Stimulated activated naive B cell treated with anti-CD40 and anti-IgM and Interleukin-4, amounts not matched to agents 10 μg/mL and 1 μg/mL and 100 μg/mL, for 72 hours (primary cell): ENCODE measurements at regions not wholly inside any gene's neighbourhood (a gene's known extent, or its start where the extent isn't known, plus 50 kb on each side); places are given as distances from the start of the nearest gene placed in this dataset.
A peak's percentile ranks its signal among the peaks of the same experiment; 100 is the strongest.
"Not testable (repeated sequence)": the region's sequence is repeated elsewhere in the genome, so short reads cannot be mapped to it uniquely, and the experiment has no call there.

Experiments used
- ATAC-seq, 2 donors: fragments of 150-1000 bp; cut with Tn5 transposase; replicated peaks; 2 replicates each; pipeline ENCODE4 v1.10.0; 2021; ENCODE audit warnings: moderate library complexity in 1 of 2
- DNase-seq: peaks from one replicate; pipeline ENCODE4 v3.0.0; 2021
- H3K27ac Mint-ChIP-seq: one replicate; pipeline ENCODE4 v1.8.0; 2022; ENCODE audit warnings: mild to moderate bottlenecking, mixed read lengths
- H3K27me3 Mint-ChIP-seq, 2 donors: one replicate each; pipeline ENCODE4 v1.8.0; 2022; ENCODE audit warnings: mixed read lengths in 2 of 2
- H3K36me3 Mint-ChIP-seq, 2 donors: one replicate each; pipeline ENCODE4 v1.8.0; 2022; ENCODE audit warnings: mixed read lengths in 2 of 2, mild to moderate bottlenecking in 1 of 2
- H3K4me1 Mint-ChIP-seq, 2 donors: one replicate each; pipeline ENCODE4 v1.8.0; 2022; ENCODE audit warnings: mixed read lengths in 2 of 2, mild to moderate bottlenecking in 1 of 2
- H3K4me3 Mint-ChIP-seq, 2 donors: one replicate each; pipeline ENCODE4 v1.8.0; 2022; ENCODE audit warnings: mild to moderate bottlenecking in 2 of 2, mixed read lengths in 2 of 2, moderate library complexity in 1 of 2
- H3K9me3 Mint-ChIP-seq, 2 donors: one replicate each; pipeline ENCODE4 v1.8.0; 2022; ENCODE audit warnings: mixed read lengths in 2 of 2, mild to moderate bottlenecking in 1 of 2

DNA sequence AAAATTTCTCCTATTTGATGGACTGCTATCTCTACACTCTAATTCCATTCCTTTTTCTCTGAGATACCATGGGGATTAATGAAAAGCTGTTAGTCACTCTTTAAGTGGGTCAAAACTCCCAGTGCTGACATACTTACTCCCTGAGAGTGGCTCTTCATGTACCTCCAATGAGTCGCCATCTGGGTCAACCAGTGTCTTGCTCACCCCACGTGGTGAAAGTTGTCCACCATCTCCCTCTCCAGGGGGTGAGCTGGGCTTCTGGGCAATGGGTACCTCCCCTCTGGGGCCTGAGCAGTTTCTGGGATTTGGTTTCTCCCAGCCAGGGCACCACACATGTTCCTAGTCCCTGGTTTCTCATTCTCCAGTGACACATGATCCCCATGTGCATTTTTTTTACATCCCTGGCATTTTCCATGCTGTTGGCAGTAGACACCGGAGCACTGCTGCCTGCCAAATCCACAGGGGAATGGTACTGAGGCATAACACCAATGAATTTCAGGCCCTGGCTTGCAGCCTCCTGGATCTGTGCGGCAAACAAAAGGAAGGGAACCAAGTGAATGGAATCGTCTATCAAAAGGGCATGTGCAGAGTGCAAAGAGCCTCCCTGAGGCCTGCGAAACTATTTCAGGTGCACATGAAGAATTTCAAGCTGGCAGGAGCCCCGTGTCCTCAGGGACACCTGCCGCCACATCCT, 817.9 kb upstream of the AMELY start:
- no peak for DNase-seq
- H3K27me3 Mint-ChIP-seq = no peaks in the 10 kb centered on the region
- H3K27ac Mint-ChIP-seq = no peak overlapping the region
- peaks cover 0 to 2% of the 10 kb centered on the region in 2 donors for H3K36me3 Mint-ChIP-seq
- ATAC-seq = no peak
- H3K4me1 Mint-ChIP-seq = peaks cover 0 to 76% of the 10 kb centered on the region in 2 donors
- H3K4me3 Mint-ChIP-seq = no peak overlapping the region
- H3K9me3 Mint-ChIP-seq = no peaks in the 10 kb centered on the region

- DNase-seq = no peak
- ATAC-seq = no peak
- Mint-ChIP-seq H3K27me3 (no peaks in the 10 kb centered on the region), H3K27ac (no peak overlapping the region), H3K4me1 (peaks cover 0 to 76% of the 10 kb centered on the region in 2 donors), H3K36me3 (peaks cover 0 to 2% of the 10 kb centered on the region in 2 donors), H3K9me3 (no peaks in the 10 kb centered on the region), H3K4me3 (no peak overlapping the region)
These were observed 817.4 kb upstream of the AMELY start for GRCh38 chrY:7728935-7729317.

DNA sequence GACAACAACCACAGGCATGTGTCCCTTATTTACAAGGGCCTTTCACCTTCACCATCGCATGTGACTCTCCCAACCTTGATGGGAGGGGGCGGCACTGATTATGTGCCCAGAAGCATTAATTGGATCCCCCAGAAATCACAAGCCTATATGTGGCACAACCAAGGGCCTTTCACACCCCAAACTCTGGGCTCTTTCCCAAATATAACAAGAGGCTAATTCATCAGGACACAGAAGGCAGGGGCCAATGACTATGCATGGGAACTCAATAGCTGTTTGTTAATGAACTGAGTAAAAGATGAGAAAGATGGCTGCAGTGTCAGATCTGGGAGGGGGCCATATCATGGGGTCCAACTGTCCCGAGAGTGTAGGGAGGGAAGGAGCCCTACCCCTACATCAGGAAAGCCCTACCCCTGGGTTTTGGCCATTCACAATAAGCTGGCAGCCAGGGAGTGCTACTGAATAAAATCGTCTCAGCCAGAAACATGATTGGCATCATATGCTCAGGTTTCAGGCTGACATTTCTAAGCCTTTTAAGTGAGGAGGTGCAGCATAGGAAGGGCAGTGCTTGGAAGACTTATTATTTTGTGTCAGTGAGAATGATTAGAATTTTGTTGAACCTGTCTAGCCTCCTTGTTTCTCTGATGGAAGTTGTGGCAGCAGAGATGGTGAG, 814.4 kb upstream of the AMELY start:
- H3K4me3 Mint-ChIP-seq = no peak overlapping the region
- H3K27ac Mint-ChIP-seq = no peak overlapping the region
- H3K36me3 Mint-ChIP-seq = peaks cover 0 to 2% of the 10 kb centered on the region in 2 donors
- H3K4me1 Mint-ChIP-seq = peaks cover 0 to 83% of the 10 kb centered on the region in 2 donors
- no peaks in the 10 kb centered on the region for H3K9me3 Mint-ChIP-seq
- DNase-seq (no peak), ATAC-seq (no peak)
- H3K27me3 Mint-ChIP-seq = no peaks in the 10 kb centered on the region

- no peaks in the 10 kb centered on the region for H3K27me3 Mint-ChIP-seq
- DNase-seq (no peak), ATAC-seq (peak in 1 of 2 donors; percentile 74)
- peak overlapping the region in 1 of 2 donors; percentile 50 for H3K4me3 Mint-ChIP-seq
- H3K4me1 Mint-ChIP-seq = peaks cover 0 to 68% of the 10 kb centered on the region in 2 donors
- H3K36me3 Mint-ChIP-seq = peaks cover 0 to 2% of the 10 kb centered on the region in 2 donors
- H3K9me3 Mint-ChIP-seq = no peaks in the 10 kb centered on the region
- no peak overlapping the region for H3K27ac Mint-ChIP-seq
These were observed 812.6 kb upstream of the AMELY start for GRCh38 chrY:7723991-7724632.

GRCh38 chrY:7723127-7723526, 811.6 kb upstream of the AMELY start:
- Mint-ChIP-seq H3K27ac (no peak overlapping the region), H3K4me1 (peaks cover 0 to 63% of the 10 kb centered on the region in 2 donors), H3K4me3 (peak overlapping the region in 1 of 2 donors; percentile 50), H3K36me3 (peaks cover 0 to 2% of the 10 kb centered on the region in 2 donors), H3K9me3 (no peaks in the 10 kb centered on the region), H3K27me3 (no peaks in the 10 kb centered on the region)
- peak in 1 of 2 donors; percentile 69 for ATAC-seq
- DNase-seq = no peak

- ATAC-seq (peak in 1 of 2 donors; percentile 75), DNase-seq (no peak)
- H3K27me3 Mint-ChIP-seq = no peaks in the 10 kb centered on the region
- H3K4me1 Mint-ChIP-seq = peaks cover 0 to 62% of the 10 kb centered on the region in 2 donors
- H3K27ac Mint-ChIP-seq = no peak overlapping the region
- peaks cover 0 to 2% of the 10 kb centered on the region in 2 donors for H3K36me3 Mint-ChIP-seq
- no peak overlapping the region for H3K4me3 Mint-ChIP-seq
- no peaks in the 10 kb centered on the region for H3K9me3 Mint-ChIP-seq
These were observed 811.0 kb upstream of the AMELY start for GRCh38 chrY:7722566-7722965.

- ATAC-seq (no peak), DNase-seq (no peak)
- Mint-ChIP-seq H3K36me3 (peaks cover 0 to 2% of the 10 kb centered on the region in 2 donors), H3K4me3 (no peak overlapping the region), H3K27ac (no peak overlapping the region), H3K9me3 (no peaks in the 10 kb centered on the region), H3K4me1 (peaks cover 0 to 46% of the 10 kb centered on the region in 2 donors), H3K27me3 (no peaks in the 10 kb centered on the region)
These were observed 809.4 kb upstream of the AMELY start for GRCh38 chrY:7720974-7721373.

DNA sequence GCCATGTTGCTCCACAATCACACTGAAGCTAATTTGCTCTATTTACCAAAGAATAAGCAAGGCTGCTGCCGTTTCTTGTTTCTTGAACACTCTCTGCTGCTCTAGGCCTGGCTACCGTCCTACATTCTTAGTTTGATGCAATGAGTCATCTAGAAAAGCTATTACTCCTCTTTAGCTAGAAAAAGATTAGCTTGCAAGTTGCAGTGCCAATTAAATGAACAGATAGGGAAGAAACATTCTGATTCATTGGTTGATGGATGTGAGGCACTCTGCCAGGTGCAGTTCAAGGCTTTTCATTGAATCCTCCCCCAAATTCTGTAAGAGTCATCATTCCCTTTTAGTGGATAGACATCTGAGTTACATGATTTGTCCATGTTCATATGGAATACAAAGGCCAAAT, 807.7 kb upstream of the AMELY start:
- H3K27ac Mint-ChIP-seq = no peak overlapping the region
- no peaks in the 10 kb centered on the region for H3K36me3 Mint-ChIP-seq
- DNase-seq (no peak), ATAC-seq (no peak)
- H3K9me3 Mint-ChIP-seq = no peaks in the 10 kb centered on the region
- no peak overlapping the region for H3K4me3 Mint-ChIP-seq
- H3K27me3 Mint-ChIP-seq = no peaks in the 10 kb centered on the region
- H3K4me1 Mint-ChIP-seq = peaks cover 0 to 33% of the 10 kb centered on the region in 2 donors

DNA sequence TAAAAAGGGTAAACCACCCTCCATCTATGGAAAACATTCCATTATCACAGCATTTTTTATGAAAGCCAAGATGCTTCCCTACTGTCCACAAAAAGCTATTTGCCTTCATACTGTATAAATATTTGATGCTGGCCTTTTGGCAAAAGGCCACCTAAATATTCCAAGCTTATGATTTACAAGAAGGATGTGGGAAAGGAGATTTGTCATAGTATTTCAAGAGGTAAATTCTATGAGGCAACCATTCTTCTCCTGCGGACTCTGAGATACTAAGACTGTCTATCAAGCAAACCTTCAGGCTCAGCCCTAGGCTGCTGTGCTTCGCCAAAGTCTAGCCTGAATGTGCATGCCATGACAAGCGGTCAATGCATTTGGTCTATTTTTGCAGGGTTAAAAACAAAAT, 807.1 kb upstream of the AMELY start:
- no peak for ATAC-seq
- no peaks in the 10 kb centered on the region for H3K27me3 Mint-ChIP-seq
- H3K4me1 Mint-ChIP-seq = peaks cover 0 to 28% of the 10 kb centered on the region in 2 donors
- no peak for DNase-seq
- H3K4me3 Mint-ChIP-seq = no peak overlapping the region
- H3K36me3 Mint-ChIP-seq = no peaks in the 10 kb centered on the region
- no peaks in the 10 kb centered on the region for H3K9me3 Mint-ChIP-seq
- H3K27ac Mint-ChIP-seq = no peak overlapping the region

GRCh38 chrY:7718126-7718525, 806.6 kb upstream of the AMELY start:
- no peak overlapping the region for H3K4me3 Mint-ChIP-seq

DNA sequence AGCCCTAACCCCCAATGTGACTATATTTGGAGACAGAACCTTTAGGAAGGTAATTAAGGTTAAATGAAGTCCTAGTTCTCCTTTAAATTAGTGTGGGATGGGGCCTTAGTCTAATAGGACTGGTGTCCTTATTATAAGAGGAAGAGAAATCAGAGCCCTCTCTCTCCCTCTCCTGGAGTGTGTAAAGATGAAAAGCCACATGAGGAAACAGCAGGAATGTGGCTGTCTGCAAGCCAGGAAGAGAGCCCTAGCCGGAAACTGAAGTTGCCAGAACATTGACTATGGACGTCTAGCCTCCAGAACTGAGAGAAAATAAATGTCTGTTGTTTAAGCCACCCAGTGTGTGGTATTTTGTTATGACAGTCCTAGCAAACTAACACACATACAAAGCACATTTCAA, 802.9 kb upstream of the AMELY start:
- ATAC-seq (no peak), DNase-seq (no peak)
- Mint-ChIP-seq H3K27ac (no peak overlapping the region), H3K36me3 (peaks cover 0 to 5% of the 10 kb centered on the region in 2 donors), H3K4me3 (peak overlapping the region in 1 of 2 donors; percentile 4), H3K27me3 (no peaks in the 10 kb centered on the region), H3K4me1 (peaks cover 0 to 14% of the 10 kb centered on the region in 2 donors), H3K9me3 (peaks cover 0 to 1% of the 10 kb centered on the region in 2 donors)

More at GRCh38 chrY:7718126-7718525, 806.6 kb upstream of the AMELY start:
- no peaks in the 10 kb centered on the region for H3K9me3 Mint-ChIP-seq
- no peak for ATAC-seq
- no peaks in the 10 kb centered on the region for H3K36me3 Mint-ChIP-seq
- no peaks in the 10 kb centered on the region for H3K27me3 Mint-ChIP-seq
- no peak overlapping the region for H3K27ac Mint-ChIP-seq
- DNase-seq = no peak
- peaks cover 0 to 23% of the 10 kb centered on the region in 2 donors for H3K4me1 Mint-ChIP-seq

DNA sequence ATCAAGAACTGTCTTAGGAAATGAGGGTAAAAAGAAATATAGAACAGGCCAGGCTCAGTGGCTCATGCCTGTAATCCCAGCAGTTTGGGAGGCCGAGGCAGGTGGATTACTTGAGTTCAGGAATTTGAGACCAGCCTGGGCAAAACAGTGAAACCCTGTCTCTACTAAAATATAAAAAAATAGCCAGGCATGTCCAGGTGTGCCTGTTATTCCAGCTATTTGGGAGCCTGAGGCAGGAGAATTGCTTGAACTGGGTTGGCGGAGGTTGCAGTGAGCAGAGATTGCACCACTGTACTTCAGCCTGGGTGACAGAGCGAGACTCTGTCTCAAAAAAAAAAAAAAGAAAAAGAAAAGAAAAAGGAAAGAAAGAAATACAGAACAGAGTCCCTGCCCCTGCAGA, 802.2 kb upstream of the AMELY start:
- not testable (repeated sequence) for H3K4me3 Mint-ChIP-seq, DNase-seq, H3K9me3 Mint-ChIP-seq, H3K36me3 Mint-ChIP-seq, ATAC-seq, H3K27me3 Mint-ChIP-seq, H3K27ac Mint-ChIP-seq
- peaks cover 0 to 14% of the 10 kb centered on the region in 2 donors for H3K4me1 Mint-ChIP-seq

DNA sequence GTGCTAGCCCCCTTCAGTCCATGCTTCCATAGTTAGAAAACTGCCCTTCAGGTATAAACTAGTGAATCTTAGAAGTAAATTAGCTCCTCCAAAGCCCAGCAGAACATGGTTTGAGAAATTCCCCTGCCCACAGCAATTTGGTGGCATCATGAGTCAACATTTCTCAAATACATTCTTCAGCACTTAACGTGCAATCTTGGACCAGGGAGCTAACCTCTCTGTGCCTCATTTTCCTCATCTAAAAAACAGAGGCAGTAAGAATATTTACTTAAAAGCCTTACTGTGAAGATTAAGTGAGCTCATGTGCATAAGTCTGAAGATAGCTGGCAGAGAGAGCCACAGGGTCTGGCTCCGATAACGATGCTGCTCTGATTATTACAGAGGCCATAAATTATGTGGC, 800.7 kb upstream of the AMELY start:
- H3K4me3 Mint-ChIP-seq = no peak overlapping the region
- no peak for DNase-seq
- H3K36me3 Mint-ChIP-seq = peaks cover 0 to 5% of the 10 kb centered on the region in 2 donors
- H3K27ac Mint-ChIP-seq = no peak overlapping the region
- no peaks in the 10 kb centered on the region for H3K27me3 Mint-ChIP-seq
- peaks cover 0 to 14% of the 10 kb centered on the region in 2 donors for H3K4me1 Mint-ChIP-seq
- H3K9me3 Mint-ChIP-seq = peaks cover 0 to 1% of the 10 kb centered on the region in 2 donors
- no peak for ATAC-seq

DNA sequence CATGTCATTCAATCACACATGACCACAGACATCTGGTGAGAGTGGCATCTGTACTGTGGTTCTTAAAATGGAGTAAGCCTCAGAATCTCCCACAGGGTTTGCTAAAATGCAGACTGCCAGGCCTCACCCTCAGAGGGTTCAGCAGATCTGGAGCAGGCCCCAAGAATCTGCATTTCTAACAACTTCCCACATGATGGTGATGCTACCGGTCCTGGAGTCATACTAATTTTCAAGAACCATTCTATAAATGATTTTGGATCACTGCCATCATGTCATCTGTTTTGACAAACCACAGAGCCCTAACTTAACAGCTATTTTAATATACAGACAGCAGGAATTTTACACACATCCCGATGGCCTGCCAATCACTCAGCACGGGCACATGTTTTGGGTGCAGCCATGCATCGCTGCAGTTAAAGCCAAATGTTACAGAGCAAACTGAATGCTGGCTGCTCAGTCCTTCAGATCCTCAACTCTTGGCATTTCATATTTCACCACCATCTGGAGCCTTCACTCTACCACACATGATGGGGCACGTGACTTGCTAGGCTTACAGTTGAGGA, 792.1 kb upstream of the AMELY start:
- DNase-seq (no peak), ATAC-seq (no peak)
- no peak overlapping the region for H3K4me3 Mint-ChIP-seq
- H3K27me3 Mint-ChIP-seq = no peaks in the 10 kb centered on the region
- H3K36me3 Mint-ChIP-seq = no peaks in the 10 kb centered on the region
- H3K27ac Mint-ChIP-seq = no peak overlapping the region
- no peaks in the 10 kb centered on the region for H3K4me1 Mint-ChIP-seq
- H3K9me3 Mint-ChIP-seq = no peaks in the 10 kb centered on the region
